ENCODE measurements at regions not wholly inside any gene's neighbourhood (a gene's known extent, or its start where the extent isn't known, plus 50 kb on each side); places are given as distances from the start of the nearest gene placed in this dataset.

- Histone ChIP-seq H3K4me1 (ENCODE audit: control insufficient read depth, insufficient read depth, low read length) (no peaks in the 10 kb centered on the region), H3K36me3 (ENCODE audit: control insufficient read depth in 2 of 2, insufficient read depth in 2 of 2, low read length in 2 of 2) (no peaks in the 10 kb centered on the region), H3K27ac (ENCODE audit: low read length) (no peak overlapping the region), H3K9me3 (ENCODE audit: control insufficient read depth in 2 of 2, low read length in 2 of 2) (no peaks in the 10 kb centered on the region), H3K4me3 (ENCODE audit: low read length in 2 of 2) (no peak overlapping the region), H3K9ac (ENCODE audit: low read length in 2 of 2) (no peak overlapping the region), H3K27me3 (ENCODE audit: control insufficient read depth in 1 of 2, insufficient read depth in 2 of 2, low read length in 2 of 2) (no peaks in the 10 kb centered on the region)
Measured at GRCh38 chr4:160877087-160877790, 1286.6 kb downstream of the FSTL5 start.

DNA sequence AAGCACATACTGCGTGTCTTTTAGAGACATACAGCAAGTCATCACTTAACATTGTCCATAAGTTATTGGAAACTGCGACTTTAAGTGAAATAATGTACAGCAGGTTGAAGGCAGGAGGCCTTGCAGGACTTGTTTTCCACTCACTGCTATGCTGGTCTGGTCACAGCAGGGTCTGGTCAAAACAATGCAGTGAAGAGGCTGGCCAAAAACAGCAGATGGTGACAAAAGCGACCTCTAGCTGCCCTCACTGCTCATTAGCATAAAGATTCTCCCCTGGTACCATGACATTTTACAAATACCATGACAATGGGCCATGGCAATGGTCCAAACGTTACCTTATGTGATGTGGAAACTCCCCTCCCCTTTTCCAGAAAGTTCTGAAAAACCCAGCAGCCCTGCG, 1283.6 kb downstream of the FSTL5 start:
- Histone ChIP-seq H3K9me3 (ENCODE audit: control insufficient read depth in 2 of 2, low read length in 2 of 2) (no peaks in the 10 kb centered on the region), H3K27ac (ENCODE audit: low read length) (no peak overlapping the region), H3K4me3 (ENCODE audit: low read length in 2 of 2) (no peak overlapping the region), H3K27me3 (ENCODE audit: control insufficient read depth in 1 of 2, insufficient read depth in 2 of 2, low read length in 2 of 2) (no peaks in the 10 kb centered on the region), H3K4me1 (ENCODE audit: control insufficient read depth, insufficient read depth, low read length) (no peaks in the 10 kb centered on the region), H3K9ac (ENCODE audit: low read length in 2 of 2) (no peak overlapping the region), H3K36me3 (ENCODE audit: control insufficient read depth in 2 of 2, insufficient read depth in 2 of 2, low read length in 2 of 2) (no peaks in the 10 kb centered on the region)

DNA sequence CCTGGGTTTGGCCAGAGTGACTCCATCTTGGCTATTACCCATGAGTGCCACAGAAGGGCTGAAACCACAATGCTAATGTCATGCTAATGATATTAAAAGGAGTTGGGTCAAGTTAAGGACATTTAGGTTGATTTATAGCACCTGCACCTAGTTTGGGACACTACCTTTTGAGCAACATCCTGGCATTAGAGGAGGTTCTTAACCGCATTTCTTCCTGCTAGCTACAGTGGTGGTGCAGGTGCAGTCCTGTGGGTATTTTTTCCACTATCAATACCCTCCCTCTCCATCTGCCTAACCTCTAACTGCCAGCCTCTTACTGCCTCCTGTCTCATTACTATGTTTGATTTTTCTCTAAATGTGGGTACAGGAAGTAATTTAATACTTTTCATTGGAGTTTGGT, 1276.1 kb downstream of the FSTL5 start:
- Histone ChIP-seq H3K4me3 (ENCODE audit: low read length in 2 of 2) (no peak overlapping the region), H3K9ac (ENCODE audit: low read length in 2 of 2) (no peak overlapping the region), H3K36me3 (ENCODE audit: control insufficient read depth in 2 of 2, insufficient read depth in 2 of 2, low read length in 2 of 2) (no peaks in the 10 kb centered on the region), H3K9me3 (ENCODE audit: control insufficient read depth in 2 of 2, low read length in 2 of 2) (no peaks in the 10 kb centered on the region), H3K4me1 (ENCODE audit: control insufficient read depth, insufficient read depth, low read length) (no peaks in the 10 kb centered on the region), H3K27ac (ENCODE audit: low read length) (no peak overlapping the region), H3K27me3 (ENCODE audit: control insufficient read depth in 1 of 2, insufficient read depth in 2 of 2, low read length in 2 of 2) (no peaks in the 10 kb centered on the region)

DNA sequence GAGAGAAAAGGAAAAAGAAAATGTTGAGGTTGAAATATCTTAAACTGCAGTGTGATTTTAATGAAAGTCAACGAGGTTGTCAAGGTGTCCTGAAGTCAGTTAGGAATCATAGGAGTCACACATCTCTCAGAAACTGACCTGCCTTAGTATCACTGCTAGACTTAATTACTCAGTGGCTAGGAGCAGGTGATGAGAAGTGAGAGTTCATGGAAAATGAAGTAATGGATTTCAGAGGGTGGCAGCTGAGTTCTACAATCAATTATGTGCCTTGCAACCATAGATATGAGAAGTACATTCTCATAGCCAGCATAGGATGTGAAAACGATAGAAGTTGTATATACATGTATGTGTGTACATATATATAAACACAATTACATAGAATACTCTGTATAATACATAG, 1269.7 kb downstream of the FSTL5 start:
- Histone ChIP-seq H3K9ac (ENCODE audit: low read length in 2 of 2) (no peak overlapping the region), H3K36me3 (ENCODE audit: control insufficient read depth in 2 of 2, insufficient read depth in 2 of 2, low read length in 2 of 2) (no peaks in the 10 kb centered on the region), H3K9me3 (ENCODE audit: control insufficient read depth in 2 of 2, low read length in 2 of 2) (no peaks in the 10 kb centered on the region), H3K27ac (ENCODE audit: low read length) (no peak overlapping the region), H3K27me3 (ENCODE audit: control insufficient read depth in 1 of 2, insufficient read depth in 2 of 2, low read length in 2 of 2) (no peaks in the 10 kb centered on the region), H3K4me3 (ENCODE audit: low read length in 2 of 2) (no peak overlapping the region), H3K4me1 (ENCODE audit: control insufficient read depth, insufficient read depth, low read length) (no peaks in the 10 kb centered on the region)

GRCh38 chr4:160894809-160895208, 1269.0 kb downstream of the FSTL5 start:
- Histone ChIP-seq H3K4me3 (ENCODE audit: low read length in 2 of 2) (no peak overlapping the region), H3K36me3 (ENCODE audit: control insufficient read depth in 2 of 2, insufficient read depth in 2 of 2, low read length in 2 of 2) (no peaks in the 10 kb centered on the region)

GRCh38 chr4:160927311-160927710, 1236.5 kb downstream of the FSTL5 start:
- H3K4me3 ChIP-seq (ENCODE audit: low read length in 2 of 2), result no peak overlapping the region
- no peak overlapping the region for H3K9ac ChIP-seq (ENCODE audit: low read length in 2 of 2)
- no peaks in the 10 kb centered on the region for H3K27me3 ChIP-seq (ENCODE audit: control insufficient read depth in 1 of 2, insufficient read depth in 2 of 2, low read length in 2 of 2)
- no peaks in the 10 kb centered on the region for H3K4me1 ChIP-seq (ENCODE audit: control insufficient read depth, insufficient read depth, low read length)
- H3K27ac ChIP-seq (ENCODE audit: low read length), result no peak overlapping the region
- no peaks in the 10 kb centered on the region for H3K9me3 ChIP-seq (ENCODE audit: control insufficient read depth in 2 of 2, low read length in 2 of 2)
- no peaks in the 10 kb centered on the region for H3K36me3 ChIP-seq (ENCODE audit: control insufficient read depth in 2 of 2, insufficient read depth in 2 of 2, low read length in 2 of 2)

More at GRCh38 chr4:160894809-160895208, 1269.0 kb downstream of the FSTL5 start:
- Histone ChIP-seq H3K4me1 (ENCODE audit: control insufficient read depth, insufficient read depth, low read length) (no peaks in the 10 kb centered on the region), H3K9ac (ENCODE audit: low read length in 2 of 2) (no peak overlapping the region), H3K27ac (ENCODE audit: low read length) (no peak overlapping the region), H3K27me3 (ENCODE audit: control insufficient read depth in 1 of 2, insufficient read depth in 2 of 2, low read length in 2 of 2) (no peaks in the 10 kb centered on the region), H3K9me3 (ENCODE audit: control insufficient read depth in 2 of 2, low read length in 2 of 2) (no peaks in the 10 kb centered on the region)

DNA sequence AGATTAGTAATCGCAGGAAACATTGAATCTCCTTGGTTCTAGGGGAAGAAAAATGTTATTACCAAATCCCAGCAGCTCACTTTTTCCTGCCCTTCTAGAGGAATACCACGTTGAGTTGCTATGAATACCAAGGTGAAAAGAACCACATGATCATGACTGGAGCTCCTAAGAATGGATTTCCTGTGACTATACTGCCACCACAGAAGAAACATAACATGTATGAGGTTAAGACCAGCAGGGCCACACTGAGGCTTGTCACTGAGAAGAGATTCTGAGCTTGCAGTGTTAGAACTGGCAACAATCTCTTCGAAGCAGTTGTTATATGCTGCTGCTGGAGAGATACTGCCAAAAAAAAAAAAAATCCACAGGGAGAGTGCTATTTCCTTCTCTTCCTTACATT, 1235.3 kb downstream of the FSTL5 start:
- Histone ChIP-seq H3K4me1 (ENCODE audit: control insufficient read depth, insufficient read depth, low read length) (no peaks in the 10 kb centered on the region), H3K27me3 (ENCODE audit: control insufficient read depth in 1 of 2, insufficient read depth in 2 of 2, low read length in 2 of 2) (no peaks in the 10 kb centered on the region), H3K9ac (ENCODE audit: low read length in 2 of 2) (no peak overlapping the region), H3K36me3 (ENCODE audit: control insufficient read depth in 2 of 2, insufficient read depth in 2 of 2, low read length in 2 of 2) (no peaks in the 10 kb centered on the region), H3K9me3 (ENCODE audit: control insufficient read depth in 2 of 2, low read length in 2 of 2) (no peaks in the 10 kb centered on the region), H3K4me3 (ENCODE audit: low read length in 2 of 2) (no peak overlapping the region), H3K27ac (ENCODE audit: low read length) (no peak overlapping the region)

DNA sequence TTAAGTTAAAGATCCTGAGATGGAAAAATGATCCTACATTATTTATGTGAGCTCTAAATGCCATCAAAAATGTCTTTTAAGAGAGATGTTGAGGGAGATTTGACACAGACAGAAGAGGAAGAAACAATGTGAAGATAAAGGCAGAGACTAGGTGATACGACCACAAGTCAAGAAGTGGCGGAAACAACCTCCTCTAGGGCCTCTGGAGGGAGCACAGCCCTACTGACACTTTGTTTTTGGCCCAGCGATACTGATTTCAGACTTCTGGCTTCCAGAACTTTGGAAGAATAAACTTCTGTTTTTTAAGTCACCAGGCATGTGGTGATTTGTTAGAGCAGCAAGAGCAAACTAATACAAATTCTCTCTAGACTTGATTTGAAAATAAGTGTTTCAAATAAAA, 1216.1 kb downstream of the FSTL5 start:
- Histone ChIP-seq H3K27me3 (ENCODE audit: control insufficient read depth in 1 of 2, insufficient read depth in 2 of 2, low read length in 2 of 2) (no peaks in the 10 kb centered on the region), H3K4me1 (ENCODE audit: control insufficient read depth, insufficient read depth, low read length) (no peaks in the 10 kb centered on the region), H3K27ac (ENCODE audit: low read length) (no peak overlapping the region), H3K36me3 (ENCODE audit: control insufficient read depth in 2 of 2, insufficient read depth in 2 of 2, low read length in 2 of 2) (no peaks in the 10 kb centered on the region), H3K9me3 (ENCODE audit: control insufficient read depth in 2 of 2, low read length in 2 of 2) (no peaks in the 10 kb centered on the region), H3K4me3 (ENCODE audit: low read length in 2 of 2) (no peak overlapping the region), H3K9ac (ENCODE audit: low read length in 2 of 2) (no peak overlapping the region)

DNA sequence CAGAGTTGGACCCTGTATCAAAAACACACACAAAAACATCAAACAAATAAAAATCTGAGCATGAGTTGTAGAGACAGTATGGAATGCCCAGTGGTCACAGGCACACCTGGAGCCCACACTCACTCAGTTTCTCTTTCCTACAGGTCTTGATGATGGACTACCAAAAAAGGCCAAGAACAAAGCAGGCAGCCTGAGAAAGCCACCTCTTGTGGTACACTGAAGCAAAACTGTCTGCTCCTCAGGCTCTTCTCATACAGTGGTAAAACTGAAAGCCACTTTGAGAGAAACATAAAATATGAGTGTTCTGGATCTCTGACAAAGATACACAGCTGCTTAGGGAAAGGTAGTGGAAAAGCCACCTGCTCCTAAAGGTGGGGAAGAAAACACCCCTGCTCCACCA, 1206.9 kb downstream of the FSTL5 start:
- Histone ChIP-seq H3K27me3 (ENCODE audit: control insufficient read depth in 1 of 2, insufficient read depth in 2 of 2, low read length in 2 of 2) (no peaks in the 10 kb centered on the region), H3K4me1 (ENCODE audit: control insufficient read depth, insufficient read depth, low read length) (no peaks in the 10 kb centered on the region), H3K9ac (ENCODE audit: low read length in 2 of 2) (no peak overlapping the region), H3K4me3 (ENCODE audit: low read length in 2 of 2) (no peak overlapping the region), H3K27ac (ENCODE audit: low read length) (no peak overlapping the region), H3K36me3 (ENCODE audit: control insufficient read depth in 2 of 2, insufficient read depth in 2 of 2, low read length in 2 of 2) (no peaks in the 10 kb centered on the region), H3K9me3 (ENCODE audit: control insufficient read depth in 2 of 2, low read length in 2 of 2) (no peaks in the 10 kb centered on the region)

DNA sequence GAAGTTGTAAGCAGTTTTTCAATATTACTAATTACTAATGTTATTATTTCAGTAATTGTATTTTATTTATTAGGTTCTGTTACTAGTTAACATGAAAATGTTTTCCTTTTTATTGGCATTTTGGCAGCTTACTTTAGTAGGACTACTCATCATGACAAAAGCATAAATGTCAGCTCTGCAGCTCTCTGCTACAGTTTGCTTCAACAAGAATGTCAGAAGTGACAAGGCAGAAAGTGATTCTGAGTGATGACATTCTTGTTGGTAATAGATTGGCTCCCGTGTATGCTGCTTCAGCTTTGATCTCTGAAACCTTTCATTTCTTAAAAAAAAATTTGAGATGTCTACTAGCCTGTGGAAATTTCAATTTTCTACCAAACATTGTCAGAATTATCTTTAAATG, 1193.9 kb downstream of the FSTL5 start:
- Histone ChIP-seq H3K27ac (ENCODE audit: low read length) (no peak overlapping the region), H3K4me1 (ENCODE audit: control insufficient read depth, insufficient read depth, low read length) (no peaks in the 10 kb centered on the region), H3K9me3 (ENCODE audit: control insufficient read depth in 2 of 2, low read length in 2 of 2) (no peaks in the 10 kb centered on the region), H3K36me3 (ENCODE audit: control insufficient read depth in 2 of 2, insufficient read depth in 2 of 2, low read length in 2 of 2) (no peaks in the 10 kb centered on the region), H3K4me3 (ENCODE audit: low read length in 2 of 2) (no peak overlapping the region), H3K27me3 (ENCODE audit: control insufficient read depth in 1 of 2, insufficient read depth in 2 of 2, low read length in 2 of 2) (no peaks in the 10 kb centered on the region), H3K9ac (ENCODE audit: low read length in 2 of 2) (no peak overlapping the region)

GRCh38 chr4:160980091-160980490, 1183.7 kb downstream of the FSTL5 start:
- Histone ChIP-seq H3K4me1 (ENCODE audit: control insufficient read depth, insufficient read depth, low read length) (no peaks in the 10 kb centered on the region), H3K36me3 (ENCODE audit: control insufficient read depth in 2 of 2, insufficient read depth in 2 of 2, low read length in 2 of 2) (no peaks in the 10 kb centered on the region), H3K9ac (ENCODE audit: low read length in 2 of 2) (no peak overlapping the region), H3K27ac (ENCODE audit: low read length) (no peak overlapping the region), H3K27me3 (ENCODE audit: control insufficient read depth in 1 of 2, insufficient read depth in 2 of 2, low read length in 2 of 2) (no peaks in the 10 kb centered on the region), H3K4me3 (ENCODE audit: low read length in 2 of 2) (no peak overlapping the region), H3K9me3 (ENCODE audit: control insufficient read depth in 2 of 2, low read length in 2 of 2) (no peaks in the 10 kb centered on the region)
